Panc1 (cell line): ENCODE measurements at regions not wholly inside any gene's neighbourhood (a gene's known extent, or its start where the extent isn't known, plus 50 kb on each side); places are given as distances from the start of the nearest gene placed in this dataset.

ENCODE experiments used
- ATAC-seq: fragments of 200-7000 bp; cut with Tn5 transposase; 2 replicates; pipeline ENCODE4 v1.9.1; 2020; ENCODE audit warnings: mild to moderate bottlenecking, moderate library complexity
- BruUV-seq: library from RNA; stranded (reverse); fragments of 400-500 nt; replicated peaks from 2 replicates; lab custom pipeline; 2021; lab: Mats Ljungman, UMichigan
- CTCF ChIA-PET: fragments of 300-600 bp; sonication (Branson Sonifier 250); formaldehyde crosslinking; loops from one replicate; lab custom pipeline; 2022; ENCODE audit warnings: antibody characterized with exemption; lab: Charles Lee
- POLR2A ChIA-PET: fragments of 300-600 bp; sonication (Branson Sonifier 250); formaldehyde crosslinking; loops from one replicate; lab custom pipeline; 2022; ENCODE audit warnings: antibody characterized with exemption; lab: Charles Lee
- DNase-seq: peaks from one replicate; pipeline ENCODE4 v3.0.0-alpha.2; 2010; ENCODE audit warnings: low read depth, low spot score
- H3K27ac ChIP-seq: 2 replicates; pipeline ENCODE4 v1.5.1; 2011; ENCODE audit warnings: mild to moderate bottlenecking, low read length, inconsistent platforms
- H3K27me3 ChIP-seq: fragments of 200-500 bp; sonication (Bioruptor generic); 2 replicates; pipeline ENCODE4 v1.6.0; 2014; ENCODE audit warnings: low read length, inconsistent platforms; ENCODE audit not compliant: control insufficient read depth, insufficient read depth
- H3K36me3 ChIP-seq: fragments of 200-500 bp; sonication (Bioruptor generic); 2 replicates; pipeline ENCODE4 v1.5.1; 2014; ENCODE audit warnings: inconsistent platforms, mild to moderate bottlenecking, low read length, moderate library complexity; ENCODE audit not compliant: control insufficient read depth, insufficient read depth
- H3K4me1 ChIP-seq: 2 replicates; pipeline ENCODE4 v1.5.1; 2011; ENCODE audit warnings: inconsistent platforms, mild to moderate bottlenecking, low read length, moderate library complexity; ENCODE audit not compliant: control insufficient read depth, insufficient read depth
- H3K4me3 ChIP-seq, 2 experiments: 2 replicates each; pipeline ENCODE4 v1.5.1; 2011 to 2012; ENCODE audit warnings: low read depth in 2 of 2, low read length in 2 of 2, mild to moderate bottlenecking in 2 of 2, inconsistent platforms in 1 of 2, moderate library complexity in 1 of 2
- H3K9me3 ChIP-seq: fragments of 200-500 bp; sonication (Bioruptor generic); 2 replicates; pipeline ENCODE4 v1.5.1; 2014; ENCODE audit warnings: low read depth, mild to moderate bottlenecking, inconsistent platforms, low read length, moderate library complexity; ENCODE audit not compliant: control insufficient read depth, insufficient read depth
- POLR2AphosphoS5 ChIP-seq: IDR thresholded peaks from 2 replicates; pipeline ENCODE4 v1.6.1; 2012; ENCODE audit warnings: mild to moderate bottlenecking, low read depth, low read length, moderate library complexity
- REST ChIP-seq, 2 experiments: IDR thresholded peaks; 2 replicates each; pipeline ENCODE4 v1.6.1; 2011 to 2012; ENCODE audit warnings: low read depth in 2 of 2, control low read depth in 1 of 2, low read length in 1 of 2, mild to moderate bottlenecking in 1 of 2, moderate library complexity in 1 of 2; ENCODE audit not compliant: insufficient read depth in 1 of 2
- SIN3A ChIP-seq: IDR thresholded peaks from 2 replicates; pipeline ENCODE4 v1.6.1; 2012; ENCODE audit warnings: low read depth, mild to moderate bottlenecking, low read length, moderate library complexity, borderline replicate concordance; ENCODE audit not compliant: insufficient read depth
- TCF7L2 ChIP-seq: IDR thresholded peaks from 2 replicates; pipeline ENCODE4 v1.6.1; 2011; ENCODE audit warnings: mild to moderate bottlenecking, low read depth, low read length, inconsistent platforms
- in situ Hi-C: cut with HindIII; loops from 2 replicates; pipeline ENCODE4 v1.10.0; 2016; ENCODE audit warnings: low sequenced_read_pairs, low pct_unique_long_range_greater_than_20kb
- intact Hi-C: fragments of 100-400 bp; cut with micrococcal nuclease; formaldehyde crosslinking; loops from one replicate; pipeline ENCODE4 v1.10.0; 2022; ENCODE audit not compliant: unreplicated experiment
- TF ChIP-seq, protein P1 (sequence below): fragments of 450-650 bp; IDR thresholded peaks from 2 replicates; pipeline ENCODE4 v1.5.1; 2017; ENCODE audit warnings: mild to moderate bottlenecking

- Histone ChIP-seq H3K27ac (no peak overlapping the region), H3K4me1 (no peaks in the 10 kb centered on the region), H3K4me3 (no peak overlapping the region), H3K27me3 (no peaks in the 10 kb centered on the region; the same call in 1 of the 2 replicates), H3K36me3 (no peaks in the 10 kb centered on the region), H3K9me3 (no peaks in the 10 kb centered on the region)
- intact Hi-C loops (no loop called here), in situ Hi-C loops (no loop called here)
- TF ChIP-seq POLR2AphosphoS5 (no peak), REST (IDR thresholded peaks at IDR 0.05; ENCODE audit: insufficient read depth in 1 of 2, low read depth in 2 of 2, low read length in 1 of 2) (no peak), SIN3A (no peak)
- TF ChIP-seq, protein P1, sequence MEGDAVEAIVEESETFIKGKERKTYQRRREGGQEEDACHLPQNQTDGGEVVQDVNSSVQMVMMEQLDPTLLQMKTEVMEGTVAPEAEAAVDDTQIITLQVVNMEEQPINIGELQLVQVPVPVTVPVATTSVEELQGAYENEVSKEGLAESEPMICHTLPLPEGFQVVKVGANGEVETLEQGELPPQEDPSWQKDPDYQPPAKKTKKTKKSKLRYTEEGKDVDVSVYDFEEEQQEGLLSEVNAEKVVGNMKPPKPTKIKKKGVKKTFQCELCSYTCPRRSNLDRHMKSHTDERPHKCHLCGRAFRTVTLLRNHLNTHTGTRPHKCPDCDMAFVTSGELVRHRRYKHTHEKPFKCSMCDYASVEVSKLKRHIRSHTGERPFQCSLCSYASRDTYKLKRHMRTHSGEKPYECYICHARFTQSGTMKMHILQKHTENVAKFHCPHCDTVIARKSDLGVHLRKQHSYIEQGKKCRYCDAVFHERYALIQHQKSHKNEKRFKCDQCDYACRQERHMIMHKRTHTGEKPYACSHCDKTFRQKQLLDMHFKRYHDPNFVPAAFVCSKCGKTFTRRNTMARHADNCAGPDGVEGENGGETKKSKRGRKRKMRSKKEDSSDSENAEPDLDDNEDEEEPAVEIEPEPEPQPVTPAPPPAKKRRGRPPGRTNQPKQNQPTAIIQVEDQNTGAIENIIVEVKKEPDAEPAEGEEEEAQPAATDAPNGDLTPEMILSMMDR = no peak
- CTCF ChIA-PET = no interaction called here
- BruUV-seq = no TSS peak
- ATAC-seq = no peak
- POLR2A ChIA-PET = no interaction called here
- no peak for DNase-seq
Observed at GRCh38 chr1:90175490-90176167, 180.7 kb downstream of the ZNF326 start.

- TF ChIP-seq REST (IDR thresholded peaks at IDR 0.05; ENCODE audit: insufficient read depth in 1 of 2, low read depth in 2 of 2, low read length in 1 of 2) = no peak
- TF ChIP-seq TCF7L2 = no peak
- TF ChIP-seq SIN3A = no peak
- TF ChIP-seq POLR2AphosphoS5 = no peak
- TF ChIP-seq, protein P1 = no peak
- Histone ChIP-seq H3K4me1 (no peaks in the 10 kb centered on the region), H3K27me3 (no peaks in the 10 kb centered on the region; the same call in 1 of the 2 replicates), H3K9me3 (no peaks in the 10 kb centered on the region), H3K36me3 (no peaks in the 10 kb centered on the region), H3K4me3 (no peak overlapping the region), H3K27ac (no peak overlapping the region)
- in situ Hi-C loops (no loop called here), intact Hi-C loops (no loop called here)
- POLR2A ChIA-PET = interaction anchor here (0.6 kb wide), 1 partner anchor 22 kb away, joined by 7 read pairs; no protein-coding TSS in a partner anchor
- CTCF ChIA-PET = no interaction called here
- BruUV-seq = no TSS peak
- DNase-seq = no peak
- no peak for ATAC-seq
Observed at GRCh38 chr1:90174246-90174645, 179.3 kb downstream of the ZNF326 start.
